HCT116 (cell line): ENCODE measurements at regions not wholly inside any gene's neighbourhood (a gene's known extent, or its start where the extent isn't known, plus 50 kb on each side); places are given as distances from the start of the nearest gene placed in this dataset.

Source experiments
- ATAC-seq: fragments of 200-7000 bp; cut with Tn5 transposase; 2 replicates; pipeline ENCODE4 v1.9.1; 2020; ENCODE audit warnings: mild to moderate bottlenecking, moderate library complexity
- BruUV-seq: library from RNA; stranded (reverse); fragments of 400-500 nt; replicated peaks from 2 replicates; lab custom pipeline; 2021; lab: Mats Ljungman, UMichigan
- CTCF ChIA-PET: fragments of 300-600 bp; sonication (Branson Sonifier 250); formaldehyde crosslinking; loops from one replicate; lab custom pipeline; 2021; ENCODE audit warnings: antibody characterized with exemption; lab: Charles Lee
- POLR2A ChIA-PET: fragments of 300-600, 350-600 bp; sonication (Branson Sonifier 250); formaldehyde crosslinking; loops from one replicate; lab custom pipeline; 2021; ENCODE audit warnings: antibody characterized with exemption; lab: Charles Lee
- RAD21 ChIA-PET, 2 experiments: fragments of 300-600 bp; sonication (Branson Sonifier 250); formaldehyde crosslinking; loops; one replicate each; lab custom pipeline; 2023; ENCODE audit warnings: low total read pairs in 2 of 2; ENCODE audit not compliant: uncharacterized antibody in 2 of 2, unreplicated experiment in 2 of 2, low non-redundant PET in 1 of 2; lab: Charles Lee
- DNase-seq: peaks from one replicate; pipeline ENCODE4 v3.0.0-alpha.2; 2010; ENCODE audit warnings: low read depth, low spot score
- H2AFZ ChIP-seq: fragments of 200-600 bp; shearing (Covaris generic), sonication (generic); 2 replicates; pipeline ENCODE4 v1.6.1; 2017; ENCODE audit warnings: low read depth, mixed run types, mixed read lengths, antibody characterized with exemption, low read length; ENCODE audit not compliant: poor library complexity, severe bottlenecking
- H3K27ac ChIP-seq: 2 replicates; pipeline ENCODE4 v1.5.1; 2012; ENCODE audit warnings: low read depth, low read length
- H3K27me3 ChIP-seq: fragments of 200-600 bp; sonication (generic); 2 replicates; pipeline ENCODE4 v1.6.1; 2016; ENCODE audit warnings: mixed run types, low read length, mixed read lengths; ENCODE audit not compliant: insufficient read depth
- H3K36me3 ChIP-seq, 2 experiments: fragments of 200-500 bp in 1 of 2; fragments of 200-600 bp in 1 of 2; sonication (Bioruptor generic) in 1 of 2; sonication (generic) in 1 of 2; 2 replicates each; pipeline versions ENCODE4 v1.5.1 to v1.6.1; 2014 to 2016; ENCODE audit warnings: low read length in 2 of 2, inconsistent platforms in 1 of 2, mixed read lengths in 1 of 2, mixed run types in 1 of 2; ENCODE audit not compliant: insufficient read depth in 2 of 2, control insufficient read depth in 1 of 2
- H3K4me1 ChIP-seq, 2 experiments: fragments of 200-600 bp in 1 of 2; sonication (generic) in 1 of 2; 2 replicates each; pipeline versions ENCODE4 v1.5.1 to v1.6.1; 2012 to 2017; ENCODE audit warnings: low read length in 2 of 2, inconsistent platforms in 1 of 2, mild to moderate bottlenecking in 1 of 2, mixed read lengths in 1 of 2, mixed run types in 1 of 2, moderate library complexity in 1 of 2; ENCODE audit not compliant: insufficient read depth in 2 of 2, control insufficient read depth in 1 of 2
- H3K4me2 ChIP-seq: fragments of 200-600 bp; sonication (generic); 2 replicates; pipeline ENCODE4 v1.6.1; 2017; ENCODE audit warnings: mixed run types, low read length, mixed read lengths
- H3K4me3 ChIP-seq, 2 experiments: fragments of 200-600 bp in 1 of 2; sonication (generic) in 1 of 2; replicated peaks in 1 of 2; 2 replicates each; pipeline ENCODE4 v1.5.1; 2011 to 2016; ENCODE audit warnings: low read length in 2 of 2, control low read depth in 1 of 2, low read depth in 1 of 2, mild to moderate bottlenecking in 1 of 2, mixed read lengths in 1 of 2, mixed run types in 1 of 2
- H3K79me2 ChIP-seq: fragments of 200-600 bp; sonication (generic); 2 replicates; pipeline ENCODE4 v1.6.1; 2017; ENCODE audit warnings: mild to moderate bottlenecking, mixed run types, low read length, moderate library complexity, mixed read lengths; ENCODE audit not compliant: insufficient read depth
- H3K9ac ChIP-seq: fragments of 200-600 bp; sonication (generic); 2 replicates; pipeline ENCODE4 v1.6.1; 2016; ENCODE audit warnings: low read length, mixed read lengths
- H3K9me2 ChIP-seq: fragments of 200-600 bp; sonication (generic), shearing (Covaris generic); 2 replicates; pipeline ENCODE4 v1.6.1; 2017; ENCODE audit warnings: mixed run types, mild to moderate bottlenecking, moderate library complexity; ENCODE audit not compliant: insufficient read depth
- H3K9me3 ChIP-seq, 2 experiments: fragments of 200-500 bp in 1 of 2; fragments of 200-600 bp in 1 of 2; sonication (Bioruptor generic) in 1 of 2; sonication (generic) in 1 of 2; 2 replicates each; pipeline ENCODE4 v1.6.1; 2014 to 2017; ENCODE audit warnings: low read length in 2 of 2, mixed read lengths in 2 of 2, inconsistent platforms in 1 of 2, low read depth in 1 of 2, mild to moderate bottlenecking in 1 of 2, mixed run types in 1 of 2, moderate library complexity in 1 of 2; ENCODE audit not compliant: control insufficient read depth in 1 of 2, insufficient read depth in 1 of 2
- H4K20me1 ChIP-seq: fragments of 200-600 bp; sonication (generic), shearing (Covaris generic); 2 replicates; pipeline ENCODE4 v1.6.1; 2017; ENCODE audit warnings: mixed run types, mild to moderate bottlenecking, moderate library complexity; ENCODE audit not compliant: insufficient read depth
- ATF3 ChIP-seq: IDR thresholded peaks from 2 replicates; pipeline ENCODE4 v1.6.1; 2012
- CTCF ChIP-seq, 3 experiments: fragments of 200-600 bp in 1 of 3; sonication (generic) in 1 of 3; IDR thresholded peaks in 2 of 3; conservative IDR thresholded peaks in 1 of 3; 2 replicates each; pipeline ENCODE4 v1.5.1; 2012 to 2017; ENCODE audit warnings: low read depth in 2 of 3, low read length in 2 of 3, antibody characterized with exemption in 1 of 3, borderline replicate concordance in 1 of 3, control low read depth in 1 of 3, mild to moderate bottlenecking in 1 of 3, mixed read lengths in 1 of 3, mixed run types in 1 of 3, moderate library complexity in 1 of 3; ENCODE audit not compliant: insufficient read depth in 1 of 3
- EGR1 ChIP-seq: IDR thresholded peaks from 2 replicates; pipeline ENCODE4 v1.6.1; 2012; ENCODE audit warnings: low read depth
- EZH2 ChIP-seq: fragments of 200-600 bp; sonication (generic); IDR thresholded peaks from 2 replicates; pipeline ENCODE4 v1.6.1; 2017; ENCODE audit warnings: antibody characterized with exemption, mixed run types
- FOSL1 ChIP-seq: IDR thresholded peaks from 2 replicates; pipeline ENCODE4 v1.6.1; 2012; ENCODE audit warnings: low read depth
- JUND ChIP-seq: IDR thresholded peaks from 2 replicates; pipeline ENCODE4 v1.6.1; 2012
- MAX ChIP-seq: IDR thresholded peaks from 2 replicates; pipeline ENCODE4 v1.6.1; 2012
- POLR2AphosphoS5 ChIP-seq: IDR thresholded peaks from 2 replicates; pipeline ENCODE4 v1.6.1; 2011; ENCODE audit warnings: mild to moderate bottlenecking, low read depth, low read length, moderate library complexity
- RAD21 ChIP-seq: IDR thresholded peaks from 2 replicates; pipeline ENCODE4 v1.6.1; 2012; ENCODE audit warnings: low read depth, mild to moderate bottlenecking
- REST ChIP-seq: IDR thresholded peaks from 2 replicates; pipeline ENCODE4 v1.6.1; 2012; ENCODE audit warnings: low read depth
- SP1 ChIP-seq: IDR thresholded peaks from 2 replicates; pipeline ENCODE4 v1.6.1; 2012; ENCODE audit warnings: low read depth
- SRF ChIP-seq: IDR thresholded peaks from 2 replicates; pipeline ENCODE4 v1.6.1; 2012; ENCODE audit warnings: low read depth
- YY1 ChIP-seq: IDR thresholded peaks from 2 replicates; pipeline ENCODE4 v1.6.1; 2011; ENCODE audit warnings: low read length, low read depth, moderate library complexity, mild to moderate bottlenecking; ENCODE audit not compliant: insufficient replicate concordance; ENCODE audit errors: extremely low read depth
- ZBTB33 ChIP-seq: IDR thresholded peaks from 2 replicates; pipeline ENCODE4 v1.6.1; 2011; ENCODE audit warnings: mild to moderate bottlenecking, low read length, moderate library complexity; ENCODE audit not compliant: insufficient replicate concordance; ENCODE audit errors: extremely low read depth
- ZFX ChIP-seq: fragments of 450-650 bp; IDR thresholded peaks from 2 replicates; pipeline ENCODE4 v1.6.1; 2017
- ZNF274 ChIP-seq: fragments of 200-500 bp; sonication (Bioruptor generic); IDR thresholded peaks from 2 replicates; pipeline ENCODE4 v1.6.1; 2014; ENCODE audit warnings: mild to moderate bottlenecking, low read depth, low read length, inconsistent platforms
- intact Hi-C: fragments of 100-400 bp; cut with micrococcal nuclease; formaldehyde crosslinking; loops from 2 replicates; pipeline ENCODE4 v1.10.0; 2022

- intact Hi-C loops: no loop called here
- ChIA-PET CTCF (interaction anchor here (0.9 kb wide), 1 partner anchor 509 kb away, joined by 3 read pairs; no protein-coding TSS in a partner anchor), POLR2A (no interaction called here)
These were observed 67.5 kb downstream of the SLC41A2 start for GRCh38 chr12:104890476-104891096.

More at GRCh38 chr12:104890476-104891096, 67.5 kb downstream of the SLC41A2 start:
- Histone ChIP-seq H3K79me2 (no peaks in the 10 kb centered on the region), H3K9me2 (no peaks in the 10 kb centered on the region), H2AFZ (no peak overlapping the region), H3K4me1 (peaks cover 11 to 13% of the 10 kb centered on the region in 2 experiments; a peak in 3 of 4 replicates), H4K20me1 (no peaks in the 10 kb centered on the region), H3K9ac (no peak overlapping the region), H3K27me3 (no peaks in the 10 kb centered on the region), H3K27ac (no peak overlapping the region), H3K9me3 (no peaks in the 10 kb centered on the region), H3K4me2 (no peak overlapping the region), H3K36me3 (no peaks in the 10 kb centered on the region), H3K4me3 (no peak overlapping the region)
- TF ChIP-seq FOSL1 (no peak), EZH2 (no peak), MAX (no peak), POLR2AphosphoS5 (no peak), JUND (no peak), REST (no peak), EGR1 (no peak), SP1 (no peak), CTCF (IDR thresholded peaks at IDR 0.05 in 2 of 3, conservative IDR thresholded peaks at IDR 0.05 in 1 of 3; ENCODE audit: borderline replicate concordance in 1 of 3, insufficient read depth in 1 of 3, low read depth in 2 of 3, low read length in 2 of 3) (no peak), YY1 (no peak), ZNF274 (no peak), ZBTB33 (no peak), SRF (no peak), ATF3 (no peak), RAD21 (no peak), ZFX (no peak)
- RAD21 ChIA-PET: no interaction called here
- BruUV-seq: no TSS peak
- ATAC-seq: no peak
- DNase-seq: no peak
